Fibroblast of upper back skin (primary cell): ENCODE measurements at regions not wholly inside any gene's neighbourhood (a gene's known extent, or its start where the extent isn't known, plus 50 kb on each side); places are given as distances from the start of the nearest gene placed in this dataset.

Source experiments
- DNase-seq: peaks from one replicate; pipeline ENCODE4 v3.0.0-alpha.2; 2013

- DNase-seq: no peak
Measured at GRCh38 chr3:1699361-1699920, 399.2 kb upstream of the CNTN4 start.

DNA sequence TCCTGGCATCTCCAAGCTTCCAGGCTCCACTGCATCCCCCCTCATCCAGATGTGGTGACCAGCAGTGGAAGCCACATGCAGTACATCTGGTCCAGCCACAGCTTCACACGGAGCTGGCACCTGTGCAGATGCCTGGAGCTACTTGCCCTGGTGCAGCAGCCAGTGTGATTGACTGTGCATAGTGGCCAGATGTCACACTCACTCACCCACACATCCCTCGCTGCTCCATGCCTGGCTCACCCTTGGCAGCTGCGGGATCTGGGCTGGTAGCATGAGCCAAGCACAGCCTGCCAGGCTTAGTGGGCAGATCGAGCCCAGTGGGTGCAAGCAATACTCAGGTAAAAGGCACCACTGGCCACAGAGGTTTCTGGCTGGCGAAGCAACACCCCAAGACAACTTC, 398.0 kb upstream of the CNTN4 start:
- DNase-seq: no peak

GRCh38 chr3:1703169-1703568, 395.5 kb upstream of the CNTN4 start:
- DNase-seq: no peak

- DNase-seq: no peak
Measured at GRCh38 chr3:1710663-1711062, 388.0 kb upstream of the CNTN4 start.

GRCh38 chr3:1717524-1717923, 381.1 kb upstream of the CNTN4 start:
- no peak for DNase-seq

DNA sequence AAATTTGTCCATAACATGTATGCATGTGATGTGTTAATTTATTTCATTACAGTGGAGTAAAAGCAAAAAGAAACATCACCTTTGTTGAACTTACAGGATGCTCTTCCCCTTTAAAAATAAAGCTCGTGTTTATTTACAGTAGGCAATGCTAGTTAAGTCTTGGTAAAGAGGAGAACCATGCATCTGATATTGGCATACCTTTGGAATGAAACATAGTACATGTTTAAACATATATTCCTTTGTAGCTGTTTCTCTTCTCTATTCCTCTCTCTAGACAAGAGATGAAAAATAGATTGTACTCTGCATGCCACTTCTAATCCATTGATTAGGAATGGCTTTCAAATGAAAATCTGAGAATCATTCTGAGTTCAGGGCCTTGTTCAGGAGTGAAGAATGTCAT, 374.9 kb upstream of the CNTN4 start:
- DNase-seq: no peak

GRCh38 chr3:1726741-1727140, 371.9 kb upstream of the CNTN4 start:
- DNase-seq: no peak

GRCh38 chr3:1727242-1727641, 371.4 kb upstream of the CNTN4 start:
- DNase-seq: no peak

- DNase-seq: no peak
Measured at GRCh38 chr3:1728510-1728909, 370.2 kb upstream of the CNTN4 start.

- DNase-seq: no peak
Measured at GRCh38 chr3:1734494-1735122, 364.1 kb upstream of the CNTN4 start.

DNA sequence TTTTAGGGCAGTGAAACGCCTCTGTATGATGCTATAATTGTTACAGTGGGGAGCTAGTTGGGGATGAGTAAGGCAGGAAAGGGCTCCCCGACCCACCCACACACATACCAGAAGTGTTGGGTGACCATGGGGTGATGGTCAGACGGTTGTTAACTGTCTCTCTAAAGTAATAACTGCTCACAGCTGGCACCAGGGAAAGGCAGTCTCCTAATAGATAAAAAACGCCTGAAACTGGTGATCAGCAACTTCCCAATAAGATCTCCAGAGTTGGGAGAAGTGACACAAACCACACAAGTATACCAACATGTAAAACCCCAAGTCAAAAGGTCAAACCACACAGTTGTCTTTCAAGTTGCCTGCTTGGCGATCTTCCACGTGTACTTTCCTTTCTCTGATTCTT, 346.5 kb upstream of the CNTN4 start:
- DNase-seq: no peak

- no peak for DNase-seq
Measured at GRCh38 chr3:1766384-1766783, 332.3 kb upstream of the CNTN4 start.

GRCh38 chr3:1773679-1774078, 325.0 kb upstream of the CNTN4 start:
- no peak for DNase-seq

DNA sequence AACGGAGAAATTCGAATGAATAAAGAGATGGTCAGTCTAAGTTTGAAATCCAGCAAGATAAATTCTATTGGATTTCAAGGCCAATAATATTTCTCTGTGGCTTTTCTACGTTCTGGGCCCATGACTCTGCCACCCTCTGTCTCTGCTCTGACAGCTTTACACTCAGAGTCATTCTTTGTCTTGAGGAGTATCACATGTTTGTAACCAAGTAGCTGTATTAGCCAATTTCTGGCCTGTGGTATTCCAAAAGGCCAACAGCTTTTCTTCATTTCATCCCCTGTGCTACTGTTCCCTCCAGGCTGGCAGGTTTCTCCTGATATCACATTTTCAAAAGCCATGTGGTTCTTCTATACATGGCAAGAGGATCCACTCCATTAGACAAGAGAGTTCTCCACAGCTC, 324.1 kb upstream of the CNTN4 start:
- DNase-seq: no peak

GRCh38 chr3:1775321-1775720, 323.3 kb upstream of the CNTN4 start:
- no peak for DNase-seq

DNA sequence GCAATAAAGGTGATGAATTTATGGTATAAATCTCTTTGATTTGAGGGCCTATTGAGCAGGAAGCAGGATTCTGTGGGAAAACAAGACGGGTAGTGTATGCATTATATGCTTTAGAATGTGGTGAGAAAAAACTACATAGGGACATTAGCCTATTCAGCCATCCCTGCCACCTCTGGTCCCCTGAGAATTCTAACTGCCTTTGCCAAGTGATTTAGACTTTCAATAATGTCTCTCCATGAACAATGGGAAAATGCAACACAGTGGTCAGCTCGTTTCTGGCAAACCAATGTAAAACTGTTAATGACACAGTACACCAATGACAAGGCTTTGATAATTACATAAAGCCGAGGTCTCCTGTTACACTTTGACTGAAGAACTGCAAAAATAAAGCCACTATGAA, 314.7 kb upstream of the CNTN4 start:
- no peak for DNase-seq

DNA sequence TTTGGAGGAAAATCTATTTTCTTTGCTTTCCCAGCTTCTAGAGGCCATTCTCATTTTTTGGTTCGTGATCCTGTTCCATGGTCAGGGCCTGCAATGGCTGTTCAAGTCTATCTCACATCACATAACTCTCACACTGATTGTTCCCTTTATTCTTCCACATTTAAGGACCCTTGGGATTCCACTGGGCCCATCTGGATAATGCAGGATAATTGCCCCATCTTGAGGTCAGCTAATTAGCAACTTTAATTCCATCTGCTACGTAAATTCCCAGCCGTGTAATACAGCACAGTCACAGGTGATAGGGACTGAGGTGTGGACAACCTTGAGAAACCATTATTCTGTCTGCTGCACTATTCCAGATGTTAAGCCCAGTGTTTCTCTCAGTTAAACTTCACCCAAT, 311.6 kb upstream of the CNTN4 start:
- no peak for DNase-seq

GRCh38 chr3:1792466-1792865, 306.2 kb upstream of the CNTN4 start:
- no peak for DNase-seq

GRCh38 chr3:1798711-1799405, 299.8 kb upstream of the CNTN4 start:
- no peak for DNase-seq

DNA sequence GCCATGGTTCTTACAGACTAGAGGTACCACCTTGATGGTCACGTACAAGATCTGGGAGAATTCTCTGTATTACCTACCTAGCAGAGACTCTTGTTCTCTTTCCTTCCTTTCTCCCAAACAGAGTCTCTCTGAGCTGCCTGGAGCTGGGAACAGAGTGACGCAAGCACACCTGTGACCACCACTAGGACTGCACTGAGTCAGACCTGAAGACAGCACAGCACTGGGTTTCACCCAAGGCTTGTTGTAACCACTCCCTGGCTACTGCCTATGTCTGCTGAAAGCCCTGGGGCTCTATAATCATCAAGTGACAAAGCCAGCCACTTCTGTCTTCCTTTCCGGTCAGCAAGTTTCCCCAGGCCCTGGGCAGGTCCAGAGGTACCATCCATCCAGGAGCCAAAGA, 293.3 kb upstream of the CNTN4 start:
- no peak for DNase-seq

DNA sequence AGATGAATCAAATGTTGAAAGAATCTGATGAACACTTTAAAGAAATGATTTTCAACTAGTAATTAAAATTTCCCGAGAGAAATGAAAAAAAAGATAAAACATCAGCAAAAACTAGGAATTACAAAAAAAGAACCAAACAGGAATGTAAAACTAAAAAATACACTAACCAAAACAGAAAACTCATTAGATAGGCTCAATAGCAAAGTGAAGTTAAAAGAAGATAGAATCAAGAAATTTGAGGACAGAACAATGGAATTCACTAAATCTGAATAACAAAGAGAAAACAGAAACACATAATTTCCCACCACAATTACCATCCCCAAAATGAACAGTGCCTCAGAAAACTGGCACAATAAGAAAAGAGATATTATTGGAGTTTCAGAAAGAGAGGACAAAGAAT, 290.1 kb upstream of the CNTN4 start:
- DNase-seq: no peak

DNA sequence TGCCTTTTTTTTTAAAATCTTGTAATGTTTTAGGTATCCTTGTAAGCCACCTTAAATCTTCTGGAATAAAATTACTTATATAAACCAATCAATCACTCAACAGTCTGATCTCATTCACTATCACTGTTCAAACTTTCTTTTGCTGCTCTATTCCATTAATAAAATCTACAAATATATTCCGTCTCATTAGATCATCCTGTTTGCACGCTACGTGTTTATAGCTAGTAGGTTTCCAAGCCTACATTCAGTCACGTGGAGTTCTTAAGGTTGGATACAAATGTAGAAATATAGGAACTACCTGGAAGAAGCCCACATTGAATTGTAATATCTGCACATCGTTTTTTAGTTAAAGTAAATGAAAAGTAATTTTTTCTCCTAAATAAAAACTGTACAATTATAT, 274.8 kb upstream of the CNTN4 start:
- DNase-seq: no peak

- DNase-seq: no peak
Measured at GRCh38 chr3:1824359-1824758, 274.3 kb upstream of the CNTN4 start.

- no peak for DNase-seq
Measured at GRCh38 chr3:1828519-1828918, 270.1 kb upstream of the CNTN4 start.

DNA sequence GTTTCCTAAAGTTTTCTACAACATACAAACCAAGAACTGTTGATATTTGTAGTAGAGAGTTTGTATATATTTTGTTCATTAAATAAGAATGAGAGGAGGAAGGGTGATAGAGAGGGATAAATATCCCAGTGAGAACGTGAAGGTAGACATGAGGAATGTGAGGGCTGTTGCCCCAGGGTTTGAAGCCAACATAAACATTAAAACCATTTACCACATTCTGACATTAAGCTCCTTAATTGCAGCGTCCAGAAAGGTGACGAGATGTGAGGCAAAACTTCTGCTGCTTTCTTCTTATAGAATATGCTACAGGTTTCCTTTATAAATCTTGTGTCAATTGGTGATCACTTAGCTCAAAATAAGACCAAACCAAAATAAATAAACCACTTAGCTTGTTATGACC, 267.8 kb upstream of the CNTN4 start:
- DNase-seq: no peak
